GM20000 (cell line): ENCODE measurements at regions not wholly inside any gene's neighbourhood (a gene's known extent, or its start where the extent isn't known, plus 50 kb on each side); places are given as distances from the start of the nearest gene placed in this dataset.

ENCODE experiments used
- DNase-seq: peaks from one replicate; pipeline ENCODE4 v3.0.0; 2012; ENCODE audit warnings: low spot score
- CTCF ChIP-seq: IDR thresholded peaks from 2 replicates; pipeline ENCODE4 v1.5.1; 2012; ENCODE audit warnings: mild to moderate bottlenecking, control low read depth; ENCODE audit errors: extremely low read depth, missing control alignments

DNA sequence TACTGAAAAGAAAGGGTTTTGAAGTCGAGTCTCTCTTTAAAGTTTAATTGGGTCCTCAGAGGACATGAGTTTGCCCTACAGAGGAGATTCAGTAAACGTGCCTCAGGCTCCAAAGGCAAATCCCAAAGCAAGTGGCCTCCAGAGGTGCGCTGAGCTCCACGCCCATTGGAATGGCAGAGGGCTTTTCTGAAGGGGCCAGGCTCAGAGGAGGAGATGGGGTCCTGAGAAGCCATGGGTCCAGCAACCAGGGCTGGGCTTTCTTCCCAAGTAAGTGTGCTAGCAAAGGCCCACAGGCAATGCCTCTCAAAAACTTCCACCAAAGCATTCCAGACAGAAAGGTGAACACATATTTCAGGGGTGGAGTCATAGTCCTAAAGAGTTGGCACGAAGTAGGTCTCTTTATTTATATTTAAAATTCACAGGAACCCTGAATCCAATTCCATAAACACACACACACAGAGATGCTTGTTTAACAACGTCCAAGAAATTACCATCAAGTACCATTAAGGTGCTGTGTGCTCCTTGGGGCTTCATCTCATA lies 93.0 kb upstream of the SH3BP4 start:
- TF ChIP-seq CTCF: no peak
- DNase-seq: no peak

GRCh38 chr2:234858145-234858544 lies 93.7 kb upstream of the SH3BP4 start:
- no peak for DNase-seq
- no peak for TF ChIP-seq CTCF

DNA sequence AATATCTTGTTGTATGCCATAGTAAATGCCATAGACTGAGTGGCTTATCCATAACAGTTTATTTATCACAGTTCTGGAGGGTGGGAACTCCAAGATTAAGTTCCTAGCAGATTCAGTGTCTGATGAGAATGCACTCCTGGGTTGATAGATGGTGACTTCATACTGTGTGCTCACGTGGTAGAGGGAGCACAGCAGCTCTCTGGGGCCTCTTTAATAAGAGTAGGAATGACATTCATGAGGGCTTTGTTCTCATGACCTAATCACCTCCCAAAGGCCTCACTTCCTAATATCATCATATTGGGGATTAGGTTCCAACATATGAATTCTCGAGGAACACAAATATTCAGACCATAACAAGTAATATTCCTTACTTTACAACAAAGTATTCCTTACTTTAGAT lies 98.1 kb upstream of the SH3BP4 start:
- DNase-seq: no peak
- TF ChIP-seq CTCF: no peak

GRCh38 chr2:234852941-234853340 lies 98.9 kb upstream of the SH3BP4 start:
- no peak for TF ChIP-seq CTCF
- no peak for DNase-seq

DNA sequence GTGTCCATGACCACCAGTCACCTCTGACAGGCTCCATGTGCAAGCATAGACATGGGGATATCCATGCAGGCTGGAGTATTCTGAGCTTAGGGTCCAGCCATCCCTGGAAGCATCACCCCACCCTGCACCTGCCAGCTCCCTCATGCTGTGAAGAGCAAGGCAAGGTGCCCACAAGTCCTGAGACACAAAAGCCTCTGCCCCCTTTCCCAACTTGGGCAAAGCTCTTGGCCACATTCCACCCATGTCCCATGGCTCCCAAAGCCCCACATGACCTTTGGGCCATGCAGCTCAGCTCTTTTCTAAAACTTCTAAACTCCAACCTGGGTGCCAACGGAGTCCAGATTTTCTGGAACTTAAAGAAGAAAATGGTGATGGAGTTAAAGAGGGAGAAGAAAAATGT lies 99.8 kb upstream of the SH3BP4 start:
- TF ChIP-seq CTCF: no peak
- DNase-seq: no peak

DNA sequence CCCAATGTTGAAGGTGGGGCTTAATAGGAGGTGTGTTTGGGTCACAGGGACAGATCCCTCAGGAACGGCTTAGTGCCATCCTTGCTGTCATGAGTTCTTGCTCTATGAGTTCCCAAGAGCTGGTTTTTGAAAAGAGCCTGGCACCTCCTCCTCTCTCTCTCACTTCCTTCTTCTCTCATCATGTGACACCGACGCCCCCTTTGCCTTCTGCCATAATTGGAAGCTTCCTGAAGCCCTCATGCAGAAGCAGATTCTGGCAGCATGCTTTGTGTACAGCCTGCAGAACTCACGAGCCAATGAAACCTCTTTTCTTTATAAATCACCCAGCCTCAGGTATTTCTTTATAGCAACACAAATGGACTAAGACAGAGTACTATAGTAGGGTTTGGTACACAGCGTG lies 100.4 kb upstream of the SH3BP4 start:
- TF ChIP-seq CTCF: no peak
- DNase-seq: no peak

DNA sequence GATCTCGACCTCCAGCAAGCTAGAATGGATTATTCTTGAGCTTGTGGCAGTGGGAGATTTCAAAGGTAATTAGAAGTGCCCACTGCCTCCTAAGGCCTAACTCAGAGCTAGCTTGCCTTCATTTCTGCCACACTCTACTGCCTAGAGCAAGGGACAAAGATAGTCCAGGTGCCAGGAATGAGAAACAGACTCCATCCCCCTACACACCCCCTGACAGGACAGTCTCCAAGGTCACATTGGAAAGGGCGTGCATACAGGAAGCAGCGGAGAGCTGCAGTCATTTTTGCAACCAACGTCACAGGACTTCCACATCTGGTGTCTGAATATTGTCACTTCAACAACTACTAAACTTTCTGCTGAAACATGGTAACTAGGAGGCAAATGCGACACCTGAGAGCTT lies 101.0 kb upstream of the SH3BP4 start:
- DNase-seq: no peak
- TF ChIP-seq CTCF: no peak
